SK-N-SH treated with all-trans-retinoic acid at 6 μM for 48 hours (cell line): ENCODE measurements at regions not wholly inside any gene's neighbourhood (a gene's known extent, or its start where the extent isn't known, plus 50 kb on each side); places are given as distances from the start of the nearest gene placed in this dataset.

Source experiments
- CREB5 ChIP-seq: fragments of 250-450 bp; sonication (Bioruptor Pico); IDR thresholded peaks from 2 replicates; pipeline ENCODE4 v1.5.1; 2020; ENCODE audit warnings: low read depth, mild to moderate bottlenecking, moderate library complexity
- TF ChIP-seq, protein P1 (sequence below): fragments of 250-450 bp; sonication (Bioruptor Pico); IDR thresholded peaks from 2 replicates; pipeline ENCODE4 v1.5.1; 2021; ENCODE audit warnings: mild to moderate bottlenecking, moderate library complexity

DNA sequence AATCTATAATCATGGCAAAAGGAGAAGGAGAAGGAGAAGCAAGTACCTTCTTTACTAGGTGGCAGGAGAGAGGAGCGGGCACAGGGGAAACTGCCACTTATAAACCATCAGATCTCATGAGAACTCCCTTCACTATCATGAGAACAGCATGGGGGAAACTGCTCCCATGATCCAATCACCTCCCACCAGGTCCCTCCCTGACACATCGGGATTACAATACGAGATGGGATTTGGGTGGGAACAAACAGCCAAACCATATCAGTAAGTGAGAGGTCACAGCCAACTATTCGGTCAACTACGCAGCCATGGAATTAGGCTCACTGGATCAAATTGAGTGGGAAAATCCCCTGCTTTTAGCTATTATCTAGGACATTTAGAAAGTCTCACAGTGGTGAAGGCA, 54.2 kb upstream of the STEAP1B start:
- TF ChIP-seq, protein P1, sequence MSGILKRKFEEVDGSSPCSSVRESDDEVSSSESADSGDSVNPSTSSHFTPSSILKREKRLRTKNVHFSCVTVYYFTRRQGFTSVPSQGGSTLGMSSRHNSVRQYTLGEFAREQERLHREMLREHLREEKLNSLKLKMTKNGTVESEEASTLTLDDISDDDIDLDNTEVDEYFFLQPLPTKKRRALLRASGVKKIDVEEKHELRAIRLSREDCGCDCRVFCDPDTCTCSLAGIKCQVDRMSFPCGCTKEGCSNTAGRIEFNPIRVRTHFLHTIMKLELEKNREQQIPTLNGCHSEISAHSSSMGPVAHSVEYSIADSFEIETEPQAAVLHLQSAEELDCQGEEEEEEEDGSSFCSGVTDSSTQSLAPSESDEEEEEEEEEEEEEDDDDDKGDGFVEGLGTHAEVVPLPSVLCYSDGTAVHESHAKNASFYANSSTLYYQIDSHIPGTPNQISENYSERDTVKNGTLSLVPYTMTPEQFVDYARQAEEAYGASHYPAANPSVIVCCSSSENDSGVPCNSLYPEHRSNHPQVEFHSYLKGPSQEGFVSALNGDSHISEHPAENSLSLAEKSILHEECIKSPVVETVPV (CRISPR knock-in tag) = no peak
- TF ChIP-seq CREB5 = no peak
